ENCODE measurements at regions not wholly inside any gene's neighbourhood (a gene's known extent, or its start where the extent isn't known, plus 50 kb on each side); places are given as distances from the start of the nearest gene placed in this dataset.

DNA sequence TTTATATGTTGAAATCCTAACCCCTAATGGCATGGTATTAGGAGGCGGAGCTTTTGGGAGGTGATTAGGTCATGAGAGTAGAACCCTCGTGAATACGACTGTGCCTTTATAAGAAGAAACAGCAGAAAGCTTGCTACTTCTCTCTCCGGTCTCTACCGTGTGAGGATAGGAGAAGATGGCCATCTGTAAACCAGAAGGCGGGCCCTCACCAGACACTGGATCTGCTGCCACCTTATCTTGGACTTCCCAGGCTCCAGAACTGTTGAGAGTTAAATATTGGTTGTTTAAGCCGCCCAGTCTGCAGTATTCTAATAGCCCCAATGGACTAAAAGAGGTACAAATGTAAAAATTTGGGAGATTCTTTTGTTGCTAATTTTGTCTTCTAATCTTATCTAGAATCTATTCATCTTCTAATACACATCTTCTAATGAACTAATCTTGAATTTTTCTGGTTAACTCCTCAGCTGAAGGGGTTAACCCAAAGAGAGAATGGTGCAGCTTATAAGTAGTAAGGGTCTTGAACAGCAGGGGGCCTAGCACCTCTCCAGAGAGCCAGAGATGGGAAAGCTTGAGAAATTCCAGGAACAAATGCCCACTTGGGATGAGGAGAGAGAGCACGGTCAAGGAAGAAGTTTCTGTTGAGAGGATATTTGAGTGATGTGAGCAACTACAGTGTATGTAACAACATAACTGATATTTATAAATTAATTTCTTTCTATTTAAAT is 264.0 kb upstream of the GRIP1 start:
- TF ChIP-seq CTCF (IDR thresholded peaks at IDR 0.05; ENCODE audit: control insufficient read depth, insufficient read depth, low read depth, low read length, missing control alignments) = no peak
- no peak for DNase-seq (ENCODE audit: low read depth)
- H3K4me3 ChIP-seq (ENCODE audit: control insufficient read depth, low read depth, low read length) = no peak overlapping the region

DNA sequence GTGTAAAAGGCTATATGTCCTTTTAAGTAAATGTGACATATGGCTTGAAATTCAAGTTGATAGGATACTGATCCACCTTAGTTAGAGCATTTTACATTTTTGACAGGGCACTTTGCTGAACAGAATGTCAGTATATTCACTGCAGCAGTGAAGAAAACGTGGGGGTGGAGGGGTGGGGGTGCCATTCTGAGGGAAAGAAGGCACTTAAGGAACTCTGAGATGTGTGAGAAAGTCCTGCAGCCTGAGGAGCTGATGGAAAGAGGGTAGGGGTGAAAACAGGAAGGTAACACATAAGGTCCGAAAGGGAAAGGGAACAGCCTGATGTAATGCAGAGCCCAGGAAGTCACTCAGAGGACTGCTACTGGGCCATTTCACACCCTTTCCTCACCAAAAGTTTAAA is 265.5 kb upstream of the GRIP1 start:
- no peak overlapping the region for H3K4me3 ChIP-seq (ENCODE audit: control insufficient read depth, low read depth, low read length)
- no peak for DNase-seq (ENCODE audit: low read depth)
- no peak for TF ChIP-seq CTCF (IDR thresholded peaks at IDR 0.05; ENCODE audit: control insufficient read depth, insufficient read depth, low read depth, low read length, missing control alignments)

GRCh38 chr12:66945189-66945817 is 266.4 kb upstream of the GRIP1 start:
- no peak overlapping the region for H3K4me3 ChIP-seq (ENCODE audit: control insufficient read depth, low read depth, low read length)
- TF ChIP-seq CTCF (IDR thresholded peaks at IDR 0.05; ENCODE audit: control insufficient read depth, insufficient read depth, low read depth, low read length, missing control alignments) = no peak
- DNase-seq (ENCODE audit: low read depth) = no peak

DNA sequence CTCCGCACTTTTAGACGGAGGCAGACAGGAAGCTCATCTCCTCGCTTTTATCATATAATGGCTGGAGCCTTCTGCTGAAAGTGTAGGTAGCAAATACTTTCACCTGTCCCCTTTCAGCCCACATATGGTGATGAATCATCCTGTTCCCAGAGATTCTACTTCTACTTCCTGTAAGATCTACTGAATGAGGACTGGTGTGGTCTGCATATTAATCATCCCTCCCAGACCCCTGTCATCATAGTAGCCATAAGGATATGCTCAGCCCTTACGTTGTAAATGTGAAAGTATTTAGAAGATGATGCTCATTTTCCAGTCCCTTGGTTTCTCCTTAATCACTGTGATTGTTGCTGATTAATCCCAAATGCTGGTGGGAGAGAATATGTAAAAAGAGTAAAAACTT is 268.2 kb upstream of the GRIP1 start:
- DNase-seq (ENCODE audit: low read depth) = no peak
- TF ChIP-seq CTCF (IDR thresholded peaks at IDR 0.05; ENCODE audit: control insufficient read depth, insufficient read depth, low read depth, low read length, missing control alignments) = no peak
- H3K4me3 ChIP-seq (ENCODE audit: control insufficient read depth, low read depth, low read length) = no peak overlapping the region

- TF ChIP-seq CTCF (IDR thresholded peaks at IDR 0.05; ENCODE audit: control insufficient read depth, insufficient read depth, low read depth, low read length, missing control alignments) = no peak
- no peak for DNase-seq (ENCODE audit: low read depth)
- H3K4me3 ChIP-seq (ENCODE audit: control insufficient read depth, low read depth, low read length) = no peak overlapping the region
Observed at GRCh38 chr12:66952668-66953067, 273.8 kb upstream of the GRIP1 start.

GRCh38 chr12:66956300-66956699 is 277.4 kb upstream of the GRIP1 start:
- no peak for TF ChIP-seq CTCF (IDR thresholded peaks at IDR 0.05; ENCODE audit: control insufficient read depth, insufficient read depth, low read depth, low read length, missing control alignments)
- DNase-seq (ENCODE audit: low read depth) = no peak
- H3K4me3 ChIP-seq (ENCODE audit: control insufficient read depth, low read depth, low read length) = no peak overlapping the region

All from AG09309 (cell line).